HS-27A (cell line): ENCODE measurements at regions not wholly inside any gene's neighbourhood (a gene's known extent, or its start where the extent isn't known, plus 50 kb on each side); places are given as distances from the start of the nearest gene placed in this dataset.
"Not testable (repeated sequence)": the region's sequence is repeated elsewhere in the genome, so short reads cannot be mapped to it uniquely, and the experiment has no call there.

ENCODE experiments used
- DNase-seq: peaks from one replicate; pipeline ENCODE4 v3.0.0-alpha.2; 2012; ENCODE audit warnings: low read depth, missing footprints

DNA sequence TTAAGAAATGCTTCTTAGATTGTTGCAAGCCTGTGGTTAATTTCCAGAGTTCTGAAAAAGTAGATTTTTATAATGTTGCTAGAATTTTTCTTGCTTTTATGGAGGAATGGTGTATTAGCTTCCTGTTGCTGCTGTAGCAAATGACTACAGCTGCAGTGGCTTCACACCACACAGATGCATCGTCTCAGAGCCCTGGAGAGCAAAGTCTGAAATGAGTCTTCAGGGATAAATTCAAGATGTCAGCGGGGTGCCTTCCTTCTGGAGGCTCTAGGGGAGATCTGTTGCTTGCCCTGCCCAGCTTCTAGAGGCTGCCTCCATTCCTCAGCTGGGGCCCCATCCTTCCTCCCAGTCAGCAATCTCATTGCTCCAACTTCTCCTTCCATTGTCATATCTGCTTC lies 187.8 kb downstream of the ZNF516 start:
- no peak for DNase-seq

- DNase-seq: no peak
These were observed 188.3 kb downstream of the ZNF516 start for GRCh38 chr18:76306685-76307292.

GRCh38 chr18:76285866-76286265 lies 209.2 kb downstream of the ZNF516 start:
- no peak for DNase-seq

- no peak for DNase-seq
These were observed 213.5 kb downstream of the ZNF516 start for GRCh38 chr18:76281565-76281964.

- no peak for DNase-seq
These were observed 217.2 kb downstream of the ZNF516 start for GRCh38 chr18:76277801-76278200.

DNA sequence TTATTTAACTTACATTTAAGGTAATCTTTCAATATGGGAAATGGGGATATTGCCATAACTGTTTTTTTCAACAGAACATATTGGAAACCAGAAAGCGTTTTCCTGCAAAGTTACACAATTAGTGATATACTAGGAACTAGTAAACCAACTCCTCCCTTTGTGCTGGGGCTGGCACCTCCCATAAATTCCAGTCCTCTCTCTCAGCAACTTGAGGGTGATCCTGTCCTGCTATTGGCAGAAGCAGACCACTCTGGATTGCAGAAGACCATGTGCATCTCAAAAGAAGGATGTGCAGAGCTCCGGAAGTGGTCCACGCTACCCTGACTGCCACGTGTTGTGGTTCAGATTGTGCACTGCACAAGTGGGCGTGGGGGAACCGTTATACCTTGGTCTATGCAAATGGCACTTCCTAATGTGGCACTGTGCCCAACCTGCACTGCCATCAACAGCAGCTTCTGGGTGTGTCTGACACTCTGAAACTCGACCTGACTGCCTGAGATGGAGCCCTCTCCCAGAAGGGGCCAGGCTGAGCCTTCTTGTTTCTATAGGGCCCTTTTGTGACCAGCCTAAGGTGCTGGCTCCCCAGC lies 219.2 kb downstream of the ZNF516 start:
- no peak for DNase-seq

- no peak for DNase-seq
These were observed 220.4 kb downstream of the ZNF516 start for GRCh38 chr18:76274468-76275289.

- no peak for DNase-seq
These were observed 221.1 kb downstream of the ZNF516 start for GRCh38 chr18:76273956-76274355.

DNA sequence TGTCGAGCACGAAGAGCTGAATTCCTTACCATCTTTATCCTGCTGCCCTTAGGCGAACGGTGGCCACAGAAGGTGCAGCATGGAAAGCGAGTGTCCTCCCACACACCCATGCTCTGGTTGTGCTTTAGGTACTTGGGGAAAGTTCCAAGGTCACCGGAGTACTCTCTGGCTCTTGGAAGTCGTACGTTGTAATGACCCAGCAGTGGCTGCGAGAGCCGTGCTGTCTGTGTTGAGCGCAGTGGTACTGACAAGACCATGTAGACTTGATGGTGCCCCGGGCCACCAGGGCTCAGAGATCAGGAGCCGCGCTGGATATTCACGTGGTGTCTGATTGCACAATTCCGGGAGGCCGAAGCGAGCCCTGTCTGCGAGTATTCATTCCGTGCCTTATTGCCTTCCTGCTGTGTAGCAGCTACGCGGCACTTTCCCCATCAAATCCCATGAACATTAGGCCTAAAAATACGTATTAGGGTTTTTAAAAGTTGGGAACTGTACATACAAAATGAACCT lies 222.0 kb downstream of the ZNF516 start:
- no peak for DNase-seq

GRCh38 chr18:76267423-76267822 lies 227.6 kb downstream of the ZNF516 start:
- DNase-seq: not testable (repeated sequence)

DNA sequence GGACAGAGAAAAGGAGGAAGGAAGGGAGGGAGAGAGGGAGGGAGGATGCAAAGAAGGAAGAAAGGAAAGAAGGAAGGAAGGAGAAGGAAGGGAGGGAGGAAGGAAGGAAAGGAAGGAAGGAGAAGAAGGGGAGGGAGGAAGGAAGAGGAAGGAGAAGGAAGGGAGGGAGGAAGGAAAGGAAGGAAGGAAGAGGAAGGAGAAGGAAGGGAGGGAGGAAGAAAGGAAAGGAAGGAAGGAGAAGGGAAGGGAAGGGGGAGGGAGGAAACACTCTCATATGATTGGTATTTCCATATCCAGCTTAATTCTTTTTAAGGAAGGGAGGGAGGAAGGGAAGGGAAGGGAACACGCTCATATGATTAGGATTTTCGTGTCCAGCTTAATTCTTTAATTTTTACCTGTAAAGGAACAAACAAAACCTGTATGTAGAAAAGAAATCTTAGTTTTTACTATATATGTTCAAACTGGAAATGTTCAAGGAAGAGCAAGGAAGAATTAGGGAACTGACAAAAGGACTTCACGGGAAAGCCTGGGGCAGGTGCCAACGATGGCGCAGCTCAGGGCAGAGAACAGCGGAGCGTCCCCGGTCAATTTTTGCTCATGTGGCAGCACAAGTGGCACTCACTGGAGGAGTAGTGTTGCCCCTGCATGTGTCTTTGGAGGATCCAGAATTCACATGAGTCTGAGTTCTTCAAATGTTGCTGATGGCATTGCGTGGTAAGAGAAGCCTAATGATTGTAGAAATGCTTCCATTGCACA lies 228.6 kb downstream of the ZNF516 start:
- no peak for DNase-seq

DNA sequence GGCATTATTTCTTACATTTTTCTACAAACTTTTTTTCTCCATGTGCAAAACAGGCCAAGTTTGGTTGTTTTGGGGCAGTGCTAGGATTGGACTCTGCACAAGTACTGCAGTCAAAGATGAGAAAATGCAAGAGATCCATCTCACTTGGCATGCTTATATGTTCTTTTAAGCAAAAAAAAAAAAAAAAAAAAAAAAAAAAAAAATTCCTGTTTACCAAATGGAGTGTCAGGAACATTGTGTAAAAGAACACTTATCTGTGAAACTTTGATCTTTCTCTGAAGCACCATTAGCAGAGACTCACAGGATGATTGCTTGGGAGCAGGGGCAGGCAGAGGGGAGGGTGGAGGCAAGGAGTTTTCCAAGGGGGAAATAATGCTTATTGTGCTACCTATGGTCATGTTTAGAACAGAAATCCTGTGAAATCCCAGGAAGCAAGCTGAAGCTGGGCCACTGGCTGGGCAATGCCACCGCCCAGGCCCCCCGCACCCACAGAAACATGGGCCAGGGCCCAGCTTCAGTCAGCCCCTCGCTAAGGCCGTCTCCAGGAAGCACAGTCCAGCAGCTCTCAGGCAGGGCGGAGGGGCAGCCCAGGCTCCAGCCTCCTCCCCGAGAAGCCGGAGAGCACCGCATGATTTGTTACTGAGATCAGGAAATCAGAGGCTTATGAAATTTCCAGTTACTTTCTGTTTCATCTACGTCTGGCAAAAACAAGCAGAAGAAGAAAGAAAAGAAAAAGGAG lies 229.4 kb downstream of the ZNF516 start:
- no peak for DNase-seq

- no peak for DNase-seq
These were observed 230.2 kb downstream of the ZNF516 start for GRCh38 chr18:76264876-76265250.

GRCh38 chr18:76264198-76264875 lies 230.7 kb downstream of the ZNF516 start:
- DNase-seq: no peak

DNA sequence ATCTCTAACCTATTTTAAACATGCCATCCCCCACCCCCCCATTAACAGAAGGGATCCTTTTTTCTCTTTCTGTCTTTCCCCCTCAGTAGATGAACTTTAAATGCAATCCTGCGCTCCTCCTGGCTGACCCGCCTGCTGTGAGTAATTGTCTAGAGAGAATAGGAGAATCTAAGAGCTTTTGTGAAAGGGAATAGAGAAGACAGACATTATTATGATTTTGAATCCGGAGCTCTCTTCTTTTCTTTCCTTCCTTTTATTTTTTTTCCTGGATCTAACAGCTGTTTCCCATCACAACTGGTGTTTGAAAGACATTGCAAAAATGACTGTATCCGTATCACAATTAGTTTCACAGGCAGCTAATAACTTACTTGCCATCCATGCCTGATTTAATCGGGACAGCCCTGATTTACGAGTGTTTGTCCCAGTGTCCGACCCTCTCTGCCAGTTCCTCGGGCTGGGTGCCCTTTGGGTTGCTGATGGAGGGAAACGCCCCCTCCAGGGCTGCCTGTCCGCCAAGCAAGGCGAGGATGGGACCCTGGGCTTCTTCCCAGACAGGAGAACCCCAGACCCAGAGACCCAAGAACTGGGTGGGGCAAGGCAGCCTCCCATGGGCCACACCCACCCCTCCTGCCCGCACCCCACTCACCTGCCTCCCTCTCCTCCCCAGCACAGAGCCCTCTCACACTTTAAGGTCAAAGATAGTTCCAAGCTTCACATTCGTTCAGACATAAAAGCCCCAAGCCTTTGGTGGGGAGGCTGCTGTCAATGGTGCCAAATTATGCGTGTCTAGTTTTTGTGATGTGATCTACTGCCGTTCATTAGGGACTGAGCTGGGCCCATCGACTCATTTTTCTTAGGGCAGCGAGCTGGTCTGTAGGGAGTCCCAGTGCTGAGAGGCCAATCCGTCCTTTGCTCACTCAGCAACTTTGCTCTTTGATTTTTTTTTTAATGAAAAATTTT lies 231.7 kb downstream of the ZNF516 start:
- no peak for DNase-seq

DNA sequence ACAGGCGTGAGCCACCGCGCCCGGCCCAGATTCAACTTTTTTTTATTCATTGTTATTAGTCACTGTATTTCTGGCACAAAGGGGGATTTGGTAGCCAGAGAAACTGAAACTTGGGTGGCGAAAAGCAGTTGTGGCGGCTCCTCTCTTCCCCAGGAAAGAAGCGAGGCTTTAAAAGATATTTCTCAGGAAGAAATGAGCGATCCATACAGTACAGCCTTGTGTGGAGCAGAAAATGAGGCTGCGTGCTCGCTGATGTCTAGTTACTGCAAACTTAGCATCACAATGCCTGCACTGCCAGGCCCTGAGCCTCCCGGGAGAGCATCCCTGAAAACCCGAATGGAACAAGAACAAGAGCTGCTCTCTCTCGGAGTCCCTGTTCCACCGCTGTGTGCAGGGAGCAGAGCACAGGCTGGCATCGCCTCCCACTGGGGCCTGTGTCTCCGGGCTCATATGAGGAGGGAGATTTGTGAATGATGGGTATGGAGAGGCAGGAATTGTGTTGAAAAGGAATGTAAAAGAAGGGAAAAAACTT lies 234.0 kb downstream of the ZNF516 start:
- no peak for DNase-seq

DNA sequence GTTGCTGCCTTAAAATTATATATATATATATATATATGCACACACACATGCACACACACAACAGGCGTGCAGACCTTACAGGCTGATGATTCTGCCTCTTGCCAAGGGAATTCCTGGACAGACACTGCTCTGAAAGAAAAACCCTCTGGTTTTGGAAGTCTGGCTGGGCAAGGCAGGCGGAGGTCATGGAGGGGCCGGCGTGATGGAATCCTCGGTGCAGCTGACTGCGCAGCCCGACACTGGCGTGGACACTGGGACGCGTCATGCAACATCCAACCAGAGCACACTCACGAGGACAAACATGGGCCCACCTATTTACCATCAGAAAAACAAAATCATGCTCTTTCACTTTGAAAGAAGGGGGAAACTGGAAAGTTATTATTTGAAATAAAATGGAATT lies 235.3 kb downstream of the ZNF516 start:
- DNase-seq: no peak

GRCh38 chr18:76259096-76259495 lies 235.9 kb downstream of the ZNF516 start:
- DNase-seq: no peak

DNA sequence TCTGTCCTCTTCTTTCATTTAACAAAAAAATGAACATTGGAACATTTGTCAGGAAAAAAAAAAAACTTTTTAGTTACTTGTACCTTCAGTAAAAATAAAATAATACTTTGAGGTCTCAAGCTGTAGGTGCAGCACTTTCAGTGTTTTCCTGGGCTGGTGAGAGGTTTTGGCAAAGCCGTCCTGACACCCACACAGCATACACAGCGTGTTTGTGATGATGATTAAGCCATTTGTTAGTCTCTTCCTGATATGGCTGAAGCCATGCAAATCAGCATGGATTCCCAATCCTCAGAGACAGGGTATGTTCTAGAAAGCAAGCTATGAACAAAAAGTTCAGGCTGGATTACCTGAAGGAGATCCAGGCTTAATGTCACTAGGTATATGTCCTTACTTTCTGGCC lies 236.8 kb downstream of the ZNF516 start:
- DNase-seq: no peak
